ENCODE measurements at regions not wholly inside any gene's neighbourhood (a gene's known extent, or its start where the extent isn't known, plus 50 kb on each side); places are given as distances from the start of the nearest gene placed in this dataset.

- ATAC-seq (no peak), FAIRE-seq (no peak), DNase-seq (ENCODE audit: low read depth in 1 of 2, low spot score in 1 of 2) (no peak)
- no peaks in the 10 kb centered on the region for H3K4me1 ChIP-seq
- no peaks in the 10 kb centered on the region for H3K9me3 ChIP-seq
- no peak overlapping the region for H3K4me3 ChIP-seq
- WGBS (ENCODE audit: missing lambda C conversion rate) = 0% methylated on average over 3 of the region's 3 CpGs
- POLR2A ChIA-PET = no interaction called here
- no peak overlapping the region for H3K27ac ChIP-seq
- CTCF ChIA-PET = no interaction called here
- H3K4me2 ChIP-seq = no peak overlapping the region
- TF ChIP-seq CEBPB (IDR thresholded peaks at IDR 0.05) (no peak), EP300 (IDR thresholded peaks at IDR 0.05) (no peak), NFE2L2 (conservative IDR thresholded peaks at IDR 0.05; ENCODE audit: low read length) (no peak), NPAS2 (CRISPR knock-in tag; IDR thresholded peaks at IDR 0.05; ENCODE audit: borderline replicate concordance) (no peak)
Measured at GRCh38 chr9:13627071-13627470, 347.6 kb upstream of the MPDZ start.

- ChIA-PET POLR2A (no interaction called here), CTCF (no interaction called here)
Measured at GRCh38 chr9:13626601-13627000, 347.1 kb upstream of the MPDZ start.

More at GRCh38 chr9:13626601-13627000, 347.1 kb upstream of the MPDZ start:
- no peak overlapping the region for H3K4me2 ChIP-seq
- no peak for FAIRE-seq
- no peaks in the 10 kb centered on the region for H3K9me3 ChIP-seq
- no peak overlapping the region for H3K27ac ChIP-seq
- H3K4me3 ChIP-seq = no peak overlapping the region
- 5% methylated on average over 1 of the region's 1 CpG for WGBS (ENCODE audit: missing lambda C conversion rate)
- H3K4me1 ChIP-seq = no peaks in the 10 kb centered on the region
- ATAC-seq = no peak
- TF ChIP-seq BHLHE40 (IDR thresholded peaks at IDR 0.05; ENCODE audit: low read depth, low read length) (no peak), JUN (IDR thresholded peaks at IDR 0.05) (no peak), SMC3 (IDR thresholded peaks at IDR 0.05) (no peak), REST (IDR thresholded peaks at IDR 0.05) (no peak), SREBF2 (IDR thresholded peaks at IDR 0.05) (no peak), PBX3 (IDR thresholded peaks at IDR 0.05) (no peak), RAD21 (conservative IDR thresholded peaks at IDR 0.05 in 1 of 2, IDR thresholded peaks at IDR 0.05 in 1 of 2) (no peak), ELK1 (IDR thresholded peaks at IDR 0.05; ENCODE audit: low read depth, low read length) (no peak), CHD4 (IDR thresholded peaks at IDR 0.05; ENCODE audit: borderline replicate concordance) (no peak), ZFP36 (IDR thresholded peaks at IDR 0.05; ENCODE audit: borderline replicate concordance, partially characterized antibody) (no peak), BCL3 (IDR thresholded peaks at IDR 0.05) (no peak), E2F6 (IDR thresholded peaks at IDR 0.05; ENCODE audit: borderline replicate concordance, low read depth) (no peak), NFE2L2 (conservative IDR thresholded peaks at IDR 0.05; ENCODE audit: low read length) (no peak), HOXB5 (CRISPR knock-in tag; IDR thresholded peaks at IDR 0.05) (no peak), RNF2 (IDR thresholded peaks at IDR 0.05; ENCODE audit: borderline replicate concordance, low read depth) (no peak), PHF8 (IDR thresholded peaks at IDR 0.05; ENCODE audit: borderline replicate concordance, low read depth) (no peak), HEYL (CRISPR knock-in tag; IDR thresholded peaks at IDR 0.05) (no peak), NPAS2 (CRISPR knock-in tag; IDR thresholded peaks at IDR 0.05; ENCODE audit: borderline replicate concordance) (no peak), CTCF (IDR thresholded peaks at IDR 0.05) (no peak)
- DNase-seq (ENCODE audit: low read depth in 1 of 2, low spot score in 1 of 2) = no peak

Data from A549 (cell line).